Ovary (tissue), 7 donors: ENCODE measurements at regions not wholly inside any gene's neighbourhood (a gene's known extent, or its start where the extent isn't known, plus 50 kb on each side); places are given as distances from the start of the nearest gene placed in this dataset.

Experiments used
- DNase-seq, 5 donors: peaks; one replicate each; pipeline ENCODE4 v3.0.0-alpha.2; 2019 to 2020
- H3K27ac ChIP-seq, 2 donors: fragments of 200-600 bp; one replicate each; pipeline versions ENCODE4 v1.5.1 to v1.8.0; 2019 to 2022
- H3K27me3 ChIP-seq: fragments of 200-600 bp; one replicate; pipeline ENCODE4 v1.8.0; 2022
- H3K36me3 ChIP-seq: fragments of 200-600 bp; sonication (generic); one replicate; pipeline ENCODE4 v1.5.1; 2019
- H3K4me1 ChIP-seq: one replicate; pipeline ENCODE4 v1.8.1; 2013; ENCODE audit warnings: mild to moderate bottlenecking, moderate library complexity; ENCODE audit not compliant: insufficient read depth
- H3K4me3 ChIP-seq: fragments of 200-600 bp; sonication (generic); one replicate; pipeline ENCODE4 v1.5.1; 2017
- H3K9me3 ChIP-seq, 2 donors: fragments of 200-600 bp in 1 of 2; sonication (generic) in 1 of 2; one replicate each; pipeline versions ENCODE4 v1.5.1 to v1.8.1; 2013 to 2019; ENCODE audit warnings: mild to moderate bottlenecking in 1 of 2, moderate library complexity in 1 of 2
- EP300 ChIP-seq: sonication (generic); formaldehyde crosslinking; IDR thresholded peaks from one replicate; pipeline ENCODE4 v1.6.1; 2017; ENCODE audit warnings: antibody characterized with exemption
- POLR2A ChIP-seq: fragments of 450-650 bp; IDR thresholded peaks from one replicate; pipeline ENCODE4 v1.6.1; 2017; ENCODE audit warnings: antibody characterized with exemption, mild to moderate bottlenecking, moderate library complexity
- WGBS, 3 donors: extraction: QIAGEN DNeasy Blood & Tissue Kit in 1 of 3; methylation state at CpG; one replicate each; pipeline versions ENCODE4 v1.1.5 to v1.1.7; 2013 to 2017; 5-methylcytosine and 5-hydroxymethylcytosine counted together
- intact Hi-C, 4 donors: fragments of 100-400 bp; cut with DNase I; formaldehyde crosslinking; loops; one replicate each; pipeline versions ENCODE4 v1.11.0 to v1.15.1; 2022 to 2023
- TF ChIP-seq, protein P1 (sequence below), 3 donors: fragments of 450-650 bp in 2 of 3; fragments of 200-600 bp in 1 of 3; IDR thresholded peaks; one replicate each; pipeline versions ENCODE4 v1.5.1 to v1.8.0; 2016 to 2022; ENCODE audit warnings: antibody characterized with exemption in 3 of 3, mild to moderate bottlenecking in 1 of 3
- donor health status: DM: no; HTN: no; CAD: no; lungs with moderate emphysema.
- donor health status: DM: no; HTN: no; CAD: no.
- donor health status: Bipolar disorder and iron deficiency.
- donor health status: DM: no; HTN: no; CAD: no.
- donor health status: DM: yes; HTN: yes; CAD: no.

DNA sequence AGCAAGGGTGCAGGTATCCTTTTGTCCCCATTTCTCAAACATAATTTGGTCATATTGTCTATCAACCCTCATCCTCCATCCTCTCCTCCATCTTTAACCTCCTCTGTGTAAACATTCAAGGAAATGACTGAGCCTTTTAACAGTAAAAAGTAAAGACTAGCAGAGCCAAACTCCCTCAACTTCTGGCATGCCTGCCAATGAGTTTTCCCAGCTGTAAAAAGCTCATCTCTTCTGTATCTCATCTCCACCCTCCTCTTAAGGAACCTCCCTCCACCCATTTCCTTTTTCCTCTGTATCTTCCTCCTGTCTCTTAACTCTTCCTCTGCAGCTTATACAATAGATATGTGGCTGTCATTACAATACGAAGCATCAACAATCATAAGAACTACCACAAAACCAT is 76.9 kb upstream of the PSMD7 start:
- no peaks in the 10 kb centered on the region for H3K36me3 ChIP-seq
- intact Hi-C loops, result no loop called here
- TF ChIP-seq, protein P1, sequence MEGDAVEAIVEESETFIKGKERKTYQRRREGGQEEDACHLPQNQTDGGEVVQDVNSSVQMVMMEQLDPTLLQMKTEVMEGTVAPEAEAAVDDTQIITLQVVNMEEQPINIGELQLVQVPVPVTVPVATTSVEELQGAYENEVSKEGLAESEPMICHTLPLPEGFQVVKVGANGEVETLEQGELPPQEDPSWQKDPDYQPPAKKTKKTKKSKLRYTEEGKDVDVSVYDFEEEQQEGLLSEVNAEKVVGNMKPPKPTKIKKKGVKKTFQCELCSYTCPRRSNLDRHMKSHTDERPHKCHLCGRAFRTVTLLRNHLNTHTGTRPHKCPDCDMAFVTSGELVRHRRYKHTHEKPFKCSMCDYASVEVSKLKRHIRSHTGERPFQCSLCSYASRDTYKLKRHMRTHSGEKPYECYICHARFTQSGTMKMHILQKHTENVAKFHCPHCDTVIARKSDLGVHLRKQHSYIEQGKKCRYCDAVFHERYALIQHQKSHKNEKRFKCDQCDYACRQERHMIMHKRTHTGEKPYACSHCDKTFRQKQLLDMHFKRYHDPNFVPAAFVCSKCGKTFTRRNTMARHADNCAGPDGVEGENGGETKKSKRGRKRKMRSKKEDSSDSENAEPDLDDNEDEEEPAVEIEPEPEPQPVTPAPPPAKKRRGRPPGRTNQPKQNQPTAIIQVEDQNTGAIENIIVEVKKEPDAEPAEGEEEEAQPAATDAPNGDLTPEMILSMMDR (IDR thresholded peaks at IDR 0.05), result no peak
- TF ChIP-seq POLR2A, result no peak
- no peak for TF ChIP-seq EP300
- no peaks in the 10 kb centered on the region for H3K4me1 ChIP-seq
- H3K27ac ChIP-seq, result no peak overlapping the region
- H3K27me3 ChIP-seq, result no peaks in the 10 kb centered on the region
- H3K9me3 ChIP-seq, result no peaks in the 10 kb centered on the region
- no peak overlapping the region for H3K4me3 ChIP-seq
- whole genome bisulfite sequencing, 3 donors, result 71 to 81% (median 74%) methylated on average over 1 of the region's 1 CpG
- DNase-seq, result no peak

DNA sequence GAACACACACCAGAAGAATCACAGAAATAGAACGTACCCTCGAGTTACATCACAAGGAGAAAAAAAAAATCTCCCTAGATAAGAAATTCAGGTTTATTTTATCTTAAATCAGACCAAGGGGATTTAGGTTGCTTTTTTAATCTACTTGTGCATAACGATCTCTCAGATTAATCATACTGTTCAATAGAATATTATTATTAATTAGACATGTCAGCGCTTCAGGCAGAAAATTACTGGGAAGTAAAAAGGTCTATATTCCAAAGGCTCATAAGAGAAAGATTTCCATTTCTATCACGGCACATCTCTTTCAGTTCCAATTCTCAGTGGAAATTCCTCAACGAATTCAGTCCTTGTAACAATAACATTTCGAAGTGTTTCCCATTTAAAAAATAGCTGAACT is 77.7 kb upstream of the PSMD7 start:
- Histone ChIP-seq H3K4me3 (no peak overlapping the region), H3K9me3 (no peaks in the 10 kb centered on the region), H3K4me1 (no peaks in the 10 kb centered on the region), H3K27me3 (no peaks in the 10 kb centered on the region), H3K36me3 (no peaks in the 10 kb centered on the region), H3K27ac (no peak overlapping the region)
- 42 to 67% (median 42%) methylated on average over 7 of the region's 7 CpGs for WGBS, 3 donors
- TF ChIP-seq EP300, result no peak
- TF ChIP-seq, protein P1 (IDR thresholded peaks at IDR 0.05), result no peak
- TF ChIP-seq POLR2A, result no peak
- intact Hi-C loops, result no loop called here
- DNase-seq, result no peak

DNA sequence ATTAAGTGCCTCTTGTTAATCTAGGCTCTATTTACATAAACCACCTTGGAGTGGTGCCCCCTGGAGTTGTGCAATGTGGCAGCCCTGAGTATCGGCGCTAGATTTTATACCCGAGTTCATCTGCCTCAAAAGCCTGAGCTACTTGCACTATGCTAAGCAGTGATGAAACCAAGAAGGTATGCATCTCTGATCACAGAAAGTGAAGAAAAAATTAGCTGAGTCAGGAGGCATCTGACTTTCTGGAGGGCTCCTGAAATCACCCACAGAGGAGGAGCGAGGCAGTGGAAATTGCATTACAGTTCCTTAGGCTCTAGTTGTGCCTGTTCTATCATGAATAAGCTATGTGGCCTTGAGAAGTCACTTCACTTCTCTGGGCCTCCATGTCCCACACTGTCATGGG is 80.3 kb upstream of the PSMD7 start:
- Histone ChIP-seq H3K27ac (no peak overlapping the region), H3K4me1 (no peaks in the 10 kb centered on the region), H3K27me3 (no peaks in the 10 kb centered on the region), H3K9me3 (no peaks in the 10 kb centered on the region), H3K4me3 (no peak overlapping the region), H3K36me3 (no peaks in the 10 kb centered on the region)
- TF ChIP-seq POLR2A, result no peak
- TF ChIP-seq EP300, result no peak
- TF ChIP-seq, protein P1 (IDR thresholded peaks at IDR 0.05), result no peak
- 68 to 86% (median 81%) methylated on average over 4 of the region's 4 CpGs for WGBS, 3 donors
- intact Hi-C loops, result no loop called here
- DNase-seq, result no peak

DNA sequence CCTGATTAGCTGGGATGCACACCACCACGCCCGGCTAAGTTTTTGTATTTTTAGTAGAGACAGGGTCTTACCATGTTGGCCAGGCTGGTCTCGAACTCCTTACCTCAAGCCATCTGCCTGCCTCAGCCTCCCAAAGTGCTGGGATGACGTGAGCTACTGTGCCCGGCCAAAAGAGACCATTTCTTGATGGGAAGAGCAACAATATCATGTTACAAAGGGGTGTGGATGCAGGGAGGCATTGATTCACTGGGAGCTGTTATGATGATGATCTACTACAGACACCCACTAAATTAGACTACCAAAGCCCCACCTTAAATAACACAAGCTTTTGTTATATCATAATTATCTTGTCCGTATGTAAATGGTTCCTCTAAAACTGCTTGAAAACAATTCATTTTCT is 81.4 kb upstream of the PSMD7 start:
- Histone ChIP-seq H3K36me3 (no peaks in the 10 kb centered on the region), H3K4me3 (no peak overlapping the region), H3K4me1 (no peaks in the 10 kb centered on the region), H3K27ac (no peak overlapping the region), H3K27me3 (no peaks in the 10 kb centered on the region), H3K9me3 (no peaks in the 10 kb centered on the region)
- intact Hi-C loops, result no loop called here
- DNase-seq, result no peak
- 88 to 89% (median 88%) methylated on average over 6 of the region's 6 CpGs for WGBS, 3 donors
- TF ChIP-seq, protein P1 (IDR thresholded peaks at IDR 0.05), result no peak
- TF ChIP-seq POLR2A (no peak), EP300 (no peak)

DNA sequence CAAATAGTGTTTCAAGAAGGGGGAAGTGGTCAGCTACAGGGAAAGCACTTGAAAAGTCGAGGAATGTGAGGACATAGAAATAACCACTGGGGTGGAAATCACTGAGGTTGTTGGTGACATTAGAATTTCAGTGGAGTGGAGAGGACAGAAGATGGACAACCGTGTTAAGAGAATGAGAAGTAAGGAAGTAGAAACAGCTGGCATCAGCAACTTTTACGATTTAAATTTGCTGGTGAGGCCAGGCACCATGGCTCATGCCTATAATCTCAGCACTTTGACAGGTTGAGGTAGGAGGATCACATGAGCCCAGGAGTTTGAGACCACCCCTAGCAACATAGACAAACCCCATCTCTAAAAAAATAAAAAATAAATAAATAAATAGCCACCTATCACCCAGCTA is 83.2 kb upstream of the PSMD7 start:
- DNase-seq, result no peak
- 86 to 94% (median 90%) methylated on average over 3 of the region's 3 CpGs for WGBS, 3 donors
- TF ChIP-seq, protein P1 (IDR thresholded peaks at IDR 0.05), result no peak
- TF ChIP-seq EP300, result no peak
- no peak for TF ChIP-seq POLR2A

More for the DNA sequence above, 83.2 kb upstream of the PSMD7 start:
- intact Hi-C loops, result no loop called here
- H3K9me3 ChIP-seq, result no peaks in the 10 kb centered on the region
- H3K4me3 ChIP-seq, result no peak overlapping the region
- no peaks in the 10 kb centered on the region for H3K36me3 ChIP-seq
- H3K27me3 ChIP-seq, result no peaks in the 10 kb centered on the region
- H3K27ac ChIP-seq, result no peak overlapping the region
- no peaks in the 10 kb centered on the region for H3K4me1 ChIP-seq
